ENCODE measurements at regions not wholly inside any gene's neighbourhood (a gene's known extent, or its start where the extent isn't known, plus 50 kb on each side); places are given as distances from the start of the nearest gene placed in this dataset.

DNA sequence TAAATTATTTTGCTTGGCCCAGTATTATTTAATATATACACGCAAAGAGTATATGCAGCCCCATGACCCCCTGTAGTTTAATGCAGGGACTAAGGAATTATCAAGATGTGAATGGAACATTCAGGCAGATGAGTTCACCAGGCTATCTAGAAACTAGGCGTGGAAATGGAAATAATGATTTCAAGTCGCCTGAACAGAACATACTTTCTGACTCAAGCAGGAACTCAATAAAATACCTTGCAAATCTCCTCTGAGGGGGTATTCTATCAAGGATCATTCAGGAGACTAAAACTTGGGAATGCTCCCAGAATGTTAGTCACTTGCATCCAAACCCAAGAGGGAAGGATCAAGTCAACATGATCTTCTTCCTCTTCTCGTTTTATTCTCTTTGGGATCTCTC lies 59.6 kb upstream of the RASSF6 start:
- Histone ChIP-seq H3K27ac (no peak overlapping the region), H3K4me1 (no peaks in the 10 kb centered on the region), H3K36me3 (no peaks in the 10 kb centered on the region), H3K4me3 (no peak overlapping the region), H3K27me3 (ENCODE audit: low read depth) (no peaks in the 10 kb centered on the region), H3K9me3 (no peaks in the 10 kb centered on the region)
- DNase-seq (no peak), ATAC-seq (no peak)
- TF ChIP-seq, protein P1, sequence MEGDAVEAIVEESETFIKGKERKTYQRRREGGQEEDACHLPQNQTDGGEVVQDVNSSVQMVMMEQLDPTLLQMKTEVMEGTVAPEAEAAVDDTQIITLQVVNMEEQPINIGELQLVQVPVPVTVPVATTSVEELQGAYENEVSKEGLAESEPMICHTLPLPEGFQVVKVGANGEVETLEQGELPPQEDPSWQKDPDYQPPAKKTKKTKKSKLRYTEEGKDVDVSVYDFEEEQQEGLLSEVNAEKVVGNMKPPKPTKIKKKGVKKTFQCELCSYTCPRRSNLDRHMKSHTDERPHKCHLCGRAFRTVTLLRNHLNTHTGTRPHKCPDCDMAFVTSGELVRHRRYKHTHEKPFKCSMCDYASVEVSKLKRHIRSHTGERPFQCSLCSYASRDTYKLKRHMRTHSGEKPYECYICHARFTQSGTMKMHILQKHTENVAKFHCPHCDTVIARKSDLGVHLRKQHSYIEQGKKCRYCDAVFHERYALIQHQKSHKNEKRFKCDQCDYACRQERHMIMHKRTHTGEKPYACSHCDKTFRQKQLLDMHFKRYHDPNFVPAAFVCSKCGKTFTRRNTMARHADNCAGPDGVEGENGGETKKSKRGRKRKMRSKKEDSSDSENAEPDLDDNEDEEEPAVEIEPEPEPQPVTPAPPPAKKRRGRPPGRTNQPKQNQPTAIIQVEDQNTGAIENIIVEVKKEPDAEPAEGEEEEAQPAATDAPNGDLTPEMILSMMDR (IDR thresholded peaks at IDR 0.05), result no peak
- intact Hi-C loops (cut with DNase I), result no loop called here

DNA sequence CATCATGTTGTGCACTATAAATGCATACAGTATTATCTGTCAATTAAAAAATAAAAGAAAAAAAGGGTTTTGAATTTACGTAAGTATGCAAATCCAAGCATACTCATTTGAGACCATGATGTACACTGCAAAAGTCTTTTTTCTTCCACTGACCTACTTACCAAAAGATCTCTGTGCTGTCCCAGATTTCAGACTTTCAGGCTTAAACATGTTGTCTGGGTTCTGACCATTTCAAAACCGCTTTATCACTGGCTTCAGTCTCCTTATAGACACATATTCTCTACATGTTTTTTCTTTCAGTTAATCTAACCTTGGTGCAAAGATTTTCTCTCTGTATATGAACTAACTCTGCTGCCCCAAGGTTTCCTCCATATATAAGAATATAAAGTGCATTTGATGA lies 58.6 kb upstream of the CXCL8 start:
- no peak for ATAC-seq
- DNase-seq, result no peak
- no peak overlapping the region for H3K27ac ChIP-seq
- H3K36me3 ChIP-seq, result no peaks in the 10 kb centered on the region
- H3K27me3 ChIP-seq (ENCODE audit: low read depth), result no peaks in the 10 kb centered on the region
- no peaks in the 10 kb centered on the region for H3K9me3 ChIP-seq
- TF ChIP-seq, protein P1 (IDR thresholded peaks at IDR 0.05), result no peak
- intact Hi-C loops (cut with DNase I), result no loop called here
- H3K4me1 ChIP-seq, result no peaks in the 10 kb centered on the region
- H3K4me3 ChIP-seq, result no peak overlapping the region

DNA sequence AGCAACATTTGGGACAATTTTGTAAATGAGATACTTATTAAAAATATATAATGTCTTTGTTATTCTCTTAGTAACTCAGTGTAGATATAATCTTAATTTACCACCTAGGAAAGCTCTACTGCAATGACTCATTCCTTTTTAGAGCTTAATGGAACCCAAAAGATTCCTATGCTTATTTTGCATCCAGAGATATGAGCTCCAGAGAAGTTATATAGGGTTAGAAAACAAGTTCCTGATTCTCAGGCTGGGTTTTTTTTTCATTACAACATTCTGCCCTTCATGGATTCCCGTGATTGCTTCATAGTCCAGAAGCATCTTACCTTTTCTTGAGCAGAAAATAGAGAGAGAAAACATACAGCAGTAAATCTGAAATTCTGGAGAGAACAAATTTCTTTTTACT lies 57.9 kb upstream of the CXCL8 start:
- TF ChIP-seq, protein P1 (IDR thresholded peaks at IDR 0.05), result no peak
- intact Hi-C loops (cut with DNase I), result no loop called here
- no peaks in the 10 kb centered on the region for H3K27me3 ChIP-seq (ENCODE audit: low read depth)
- no peaks in the 10 kb centered on the region for H3K4me1 ChIP-seq
- H3K9me3 ChIP-seq, result no peaks in the 10 kb centered on the region
- no peak overlapping the region for H3K4me3 ChIP-seq
- no peaks in the 10 kb centered on the region for H3K36me3 ChIP-seq
- DNase-seq, result no peak
- no peak overlapping the region for H3K27ac ChIP-seq
- no peak for ATAC-seq

DNA sequence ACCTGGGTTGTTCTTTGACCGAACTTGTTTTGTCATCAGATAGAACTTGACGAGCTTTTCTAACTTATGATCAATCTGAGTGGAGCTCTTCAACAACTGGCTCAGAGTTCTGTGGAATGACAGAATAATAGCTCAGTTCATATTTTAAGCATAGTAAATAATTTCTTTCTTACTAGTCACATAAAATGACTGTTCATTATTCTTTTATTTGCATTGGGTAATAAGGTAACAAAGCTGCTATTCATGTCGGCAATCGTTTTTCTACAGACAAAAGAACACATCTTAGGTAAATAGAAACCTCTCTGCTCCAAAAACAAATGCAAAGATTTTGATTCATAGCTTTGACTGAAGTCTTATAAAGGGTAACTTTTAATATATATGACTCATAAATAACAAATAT lies 57.3 kb upstream of the CXCL8 start:
- DNase-seq, result no peak
- Histone ChIP-seq H3K4me3 (no peak overlapping the region), H3K36me3 (no peaks in the 10 kb centered on the region), H3K27me3 (ENCODE audit: low read depth) (no peaks in the 10 kb centered on the region), H3K9me3 (no peaks in the 10 kb centered on the region), H3K4me1 (no peaks in the 10 kb centered on the region), H3K27ac (no peak overlapping the region)
- no peak for ATAC-seq
- TF ChIP-seq, protein P1 (IDR thresholded peaks at IDR 0.05), result no peak
- intact Hi-C loops (cut with DNase I), result no loop called here

DNA sequence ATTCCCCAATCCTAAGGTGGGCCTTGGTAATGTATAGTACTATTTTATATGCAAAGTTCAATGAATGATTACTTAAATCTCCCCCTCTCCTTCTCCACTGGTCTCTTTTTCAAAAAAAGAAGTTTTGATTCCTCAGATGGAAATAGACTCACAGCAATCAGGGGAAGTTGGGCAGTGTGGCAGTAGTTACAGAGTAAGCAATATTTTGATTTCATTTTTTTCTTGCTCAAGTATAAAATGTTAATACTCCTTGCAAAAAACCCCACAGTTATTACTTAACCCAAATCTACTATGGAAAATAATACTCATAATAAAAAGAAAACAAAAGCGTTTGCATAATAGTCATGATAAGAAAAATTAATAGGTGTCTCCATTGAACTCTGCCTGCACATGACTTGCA lies 56.9 kb upstream of the CXCL8 start:
- H3K4me3 ChIP-seq, result no peak overlapping the region
- H3K9me3 ChIP-seq, result no peaks in the 10 kb centered on the region
- no peaks in the 10 kb centered on the region for H3K36me3 ChIP-seq
- DNase-seq (no peak), ATAC-seq (no peak)
- no peaks in the 10 kb centered on the region for H3K4me1 ChIP-seq
- TF ChIP-seq, protein P1 (IDR thresholded peaks at IDR 0.05), result no peak
- no peak overlapping the region for H3K27ac ChIP-seq
- H3K27me3 ChIP-seq (ENCODE audit: low read depth), result no peaks in the 10 kb centered on the region
- intact Hi-C loops (cut with DNase I), result no loop called here

DNA sequence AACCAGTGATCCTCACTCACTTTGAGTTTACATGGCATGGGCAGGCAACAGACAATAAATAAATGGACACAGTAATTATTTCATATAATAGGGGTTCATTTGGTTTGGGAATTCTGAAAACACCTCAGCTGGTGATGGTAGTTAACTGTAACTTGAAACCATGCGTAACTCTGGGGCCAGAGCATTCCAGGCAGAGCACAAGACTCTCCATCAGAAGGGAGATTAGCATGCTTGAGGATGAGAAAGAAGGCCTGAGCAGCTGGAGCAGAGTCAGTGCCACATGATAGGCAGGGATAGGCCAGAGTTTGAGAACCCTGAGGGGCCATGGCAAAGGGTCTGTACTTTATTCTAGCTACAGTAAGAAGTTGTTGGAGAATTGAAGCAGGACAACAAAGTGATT lies 56.3 kb upstream of the CXCL8 start:
- no peaks in the 10 kb centered on the region for H3K27me3 ChIP-seq (ENCODE audit: low read depth)
- no peak overlapping the region for H3K4me3 ChIP-seq
- H3K9me3 ChIP-seq, result no peaks in the 10 kb centered on the region
- DNase-seq (no peak), ATAC-seq (no peak)
- intact Hi-C loops (cut with DNase I), result no loop called here
- no peak overlapping the region for H3K27ac ChIP-seq
- TF ChIP-seq, protein P1 (IDR thresholded peaks at IDR 0.05), result no peak
- no peaks in the 10 kb centered on the region for H3K36me3 ChIP-seq
- no peaks in the 10 kb centered on the region for H3K4me1 ChIP-seq
